ENCODE measurements at regions not wholly inside any gene's neighbourhood (a gene's known extent, or its start where the extent isn't known, plus 50 kb on each side); places are given as distances from the start of the nearest gene placed in this dataset.

DNA sequence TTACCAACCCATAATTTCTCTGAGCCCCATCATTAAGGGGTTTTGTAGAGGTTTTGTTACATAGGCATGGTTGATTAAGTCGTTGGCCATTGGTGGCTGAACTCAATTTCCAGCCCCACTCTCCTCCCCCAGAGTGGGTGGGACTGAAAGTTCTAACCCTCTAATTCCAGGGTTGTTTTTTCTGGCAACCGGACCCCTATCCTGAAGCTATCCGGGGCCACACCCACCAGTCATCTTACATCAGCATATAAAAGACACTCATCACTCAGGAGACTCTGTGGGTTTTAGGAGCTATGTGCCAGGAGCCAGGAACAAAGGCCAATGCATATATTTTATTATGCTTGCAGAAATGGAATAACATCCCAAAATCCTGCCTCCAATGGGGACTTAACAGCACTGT lies 186.0 kb downstream of the NXNL2 start:
- Mint-ChIP-seq H3K36me3 (no peaks in the 10 kb centered on the region), H3K27ac (no peak overlapping the region), H3K9me3 (no peaks in the 10 kb centered on the region), H3K27me3 (ENCODE audit: low read depth) (peaks cover 1% of the 10 kb centered on the region), H3K4me1 (peaks cover 11% of the 10 kb centered on the region), H3K4me3 (no peak overlapping the region)
- DNase-seq (ENCODE audit: low spot score in 2 of 2, unreplicated experiment in 2 of 2): no peak
- no peak for TF ChIP-seq CTCF (IDR thresholded peaks at IDR 0.05; ENCODE audit: unreplicated experiment)

DNA sequence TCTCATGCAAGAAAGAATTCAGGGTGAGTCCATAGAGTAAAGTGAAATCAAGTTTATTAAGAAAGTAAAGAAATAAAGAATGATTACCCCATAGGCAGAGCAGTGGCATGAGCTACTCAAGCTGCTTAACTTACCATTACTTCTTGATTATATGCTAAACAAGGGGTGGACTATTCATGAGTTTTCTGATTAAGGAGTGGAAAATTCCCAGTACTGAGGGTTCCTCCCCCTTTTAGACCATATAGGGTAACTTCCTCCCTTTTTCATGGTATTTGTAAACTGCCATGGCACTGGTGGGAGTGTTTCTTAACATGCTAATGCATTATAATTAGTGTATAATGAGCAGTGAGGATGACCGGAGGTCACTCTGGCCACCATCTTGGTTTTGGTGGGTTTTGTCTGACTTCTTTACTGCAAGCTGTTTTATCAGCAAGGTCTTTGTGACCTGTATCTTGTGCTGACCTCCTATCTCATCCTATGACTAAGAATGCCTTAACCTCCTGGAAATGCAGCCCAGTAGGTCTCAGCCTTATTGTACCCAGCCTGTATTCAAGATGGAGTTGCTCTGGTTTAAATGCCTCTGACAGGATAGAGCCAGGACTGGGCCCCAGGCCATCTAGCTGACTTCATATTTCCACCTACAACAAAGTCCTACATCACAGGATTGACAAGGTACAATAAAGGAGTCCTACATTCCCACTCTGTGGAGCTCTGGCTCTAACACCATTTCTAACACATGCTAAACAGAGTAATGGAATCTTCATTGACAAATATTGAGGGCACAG lies 186.7 kb downstream of the NXNL2 start:
- H3K27me3 Mint-ChIP-seq (ENCODE audit: low read depth): peaks cover 1% of the 10 kb centered on the region
- peaks cover 7% of the 10 kb centered on the region for H3K4me1 Mint-ChIP-seq
- DNase-seq (ENCODE audit: low spot score in 2 of 2, unreplicated experiment in 2 of 2): no peak
- no peak overlapping the region for H3K4me3 Mint-ChIP-seq
- no peaks in the 10 kb centered on the region for H3K36me3 Mint-ChIP-seq
- no peak overlapping the region for H3K27ac Mint-ChIP-seq
- TF ChIP-seq CTCF (IDR thresholded peaks at IDR 0.05; ENCODE audit: unreplicated experiment): no peak
- H3K9me3 Mint-ChIP-seq: no peaks in the 10 kb centered on the region

- H3K4me1 Mint-ChIP-seq: peaks cover 6% of the 10 kb centered on the region
- no peaks in the 10 kb centered on the region for H3K9me3 Mint-ChIP-seq
- TF ChIP-seq CTCF (IDR thresholded peaks at IDR 0.05; ENCODE audit: unreplicated experiment): no peak
- no peak for DNase-seq (ENCODE audit: low spot score in 2 of 2, unreplicated experiment in 2 of 2)
- H3K4me3 Mint-ChIP-seq: no peak overlapping the region
- H3K36me3 Mint-ChIP-seq: no peaks in the 10 kb centered on the region
- peaks cover 1% of the 10 kb centered on the region for H3K27me3 Mint-ChIP-seq (ENCODE audit: low read depth)
- no peak overlapping the region for H3K27ac Mint-ChIP-seq
Measured at GRCh38 chr9:88722753-88723152, 187.8 kb downstream of the NXNL2 start.

DNA sequence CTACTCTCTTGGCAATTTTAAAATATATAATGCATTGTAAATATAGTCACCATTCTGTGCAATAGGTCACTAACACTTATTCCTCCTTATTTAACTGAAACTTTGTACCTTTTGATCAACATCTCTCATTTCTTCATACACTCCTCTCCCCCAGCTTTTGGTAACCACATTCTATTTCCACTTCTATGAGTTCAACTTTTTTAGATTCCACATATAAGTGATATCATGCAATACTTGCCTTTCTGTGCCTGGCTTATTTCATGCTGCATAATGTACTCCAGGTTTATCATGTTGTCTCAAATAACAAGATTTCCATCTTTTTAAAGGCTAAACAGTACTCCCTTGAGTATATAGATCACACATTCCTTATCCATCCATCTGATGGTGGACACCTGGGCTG lies 188.8 kb downstream of the NXNL2 start:
- no peaks in the 10 kb centered on the region for H3K36me3 Mint-ChIP-seq
- peaks cover 6% of the 10 kb centered on the region for H3K4me1 Mint-ChIP-seq
- no peaks in the 10 kb centered on the region for H3K27me3 Mint-ChIP-seq (ENCODE audit: low read depth)
- TF ChIP-seq CTCF (IDR thresholded peaks at IDR 0.05; ENCODE audit: unreplicated experiment): no peak
- no peaks in the 10 kb centered on the region for H3K9me3 Mint-ChIP-seq
- no peak for DNase-seq (ENCODE audit: low spot score in 2 of 2, unreplicated experiment in 2 of 2)
- H3K4me3 Mint-ChIP-seq: no peak overlapping the region
- no peak overlapping the region for H3K27ac Mint-ChIP-seq

DNA sequence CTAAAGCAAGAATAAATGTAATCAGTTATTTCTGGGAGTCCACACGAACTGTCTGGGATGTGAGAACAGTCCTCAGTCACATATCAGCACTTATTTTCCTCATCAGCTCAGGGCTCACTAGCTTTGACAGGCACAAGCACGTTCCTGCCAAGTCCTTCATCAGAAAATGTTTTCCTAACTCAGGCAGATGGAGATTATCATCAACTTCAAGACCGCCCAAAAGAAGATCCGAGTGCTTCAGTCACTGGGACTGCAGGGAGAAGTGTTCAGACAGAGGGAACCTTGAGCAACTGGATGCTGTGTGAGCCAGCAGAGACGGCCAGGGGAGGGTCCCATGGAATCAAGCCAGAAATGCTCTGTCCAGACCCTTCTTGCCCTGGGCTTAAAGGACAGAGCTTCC lies 189.4 kb downstream of the NXNL2 start:
- TF ChIP-seq CTCF (IDR thresholded peaks at IDR 0.05; ENCODE audit: unreplicated experiment): no peak
- Mint-ChIP-seq H3K27me3 (ENCODE audit: low read depth) (no peaks in the 10 kb centered on the region), H3K36me3 (no peaks in the 10 kb centered on the region), H3K9me3 (no peaks in the 10 kb centered on the region), H3K27ac (no peak overlapping the region), H3K4me3 (no peak overlapping the region), H3K4me1 (peaks cover 6% of the 10 kb centered on the region)
- no peak for DNase-seq (ENCODE audit: low spot score in 2 of 2, unreplicated experiment in 2 of 2)
